Effector memory CD8-positive, alpha-beta T cell (primary cell): ENCODE measurements at regions not wholly inside any gene's neighbourhood (a gene's known extent, or its start where the extent isn't known, plus 50 kb on each side); places are given as distances from the start of the nearest gene placed in this dataset.

ENCODE experiments used
- ATAC-seq: fragments of 150-1000 bp; cut with Tn5 transposase; replicated peaks from 2 replicates; pipeline ENCODE4 v1.10.0; 2021; ENCODE audit warnings: mild to moderate bottlenecking, moderate library complexity
- DNase-seq, 3 experiments: peaks; one replicate each; pipeline ENCODE4 v3.0.0; 2021
- H3K27ac Mint-ChIP-seq, 2 donors: one replicate each; pipeline ENCODE4 v1.8.0; 2022; ENCODE audit warnings: mild to moderate bottlenecking in 2 of 2, mixed read lengths in 2 of 2, moderate library complexity in 2 of 2
- H3K27me3 Mint-ChIP-seq, 2 donors: one replicate each; pipeline ENCODE4 v1.8.0; 2022; ENCODE audit warnings: mixed read lengths in 2 of 2
- H3K36me3 Mint-ChIP-seq: one replicate; pipeline ENCODE4 v1.8.0; 2022; ENCODE audit warnings: mild to moderate bottlenecking, moderate library complexity, mixed read lengths; ENCODE audit not compliant: insufficient read depth
- H3K4me1 Mint-ChIP-seq, 2 donors: one replicate each; pipeline ENCODE4 v1.8.0; 2022; ENCODE audit warnings: low read depth in 2 of 2, mixed read lengths in 2 of 2
- H3K4me3 Mint-ChIP-seq, 2 donors: one replicate each; pipeline ENCODE4 v1.8.0; 2022; ENCODE audit warnings: mild to moderate bottlenecking in 2 of 2, mixed read lengths in 2 of 2, moderate library complexity in 2 of 2
- H3K9me3 Mint-ChIP-seq, 2 donors: one replicate each; pipeline ENCODE4 v1.8.0; 2022; ENCODE audit warnings: mixed read lengths in 2 of 2

DNA sequence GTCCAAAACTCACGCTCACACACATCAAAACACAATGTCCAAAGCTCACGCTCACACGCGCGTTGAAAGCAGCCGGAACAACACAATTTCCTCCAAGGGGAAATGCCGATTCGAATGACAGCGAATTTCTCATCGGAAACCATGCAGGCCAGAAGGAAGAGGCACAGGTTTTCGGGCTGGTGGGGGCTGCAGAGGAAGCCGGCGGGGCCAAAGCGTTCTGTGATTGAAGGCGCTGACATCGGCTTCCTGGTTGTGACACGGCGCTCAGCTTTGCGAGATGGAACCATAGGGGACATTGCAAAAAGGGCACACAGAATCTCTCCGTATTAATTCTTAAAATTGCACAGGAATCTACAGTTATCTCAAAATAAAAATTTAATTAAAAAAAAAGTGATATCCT, 61.3 kb downstream of the FOXL3 start:
- ATAC-seq (peak; percentile 86), DNase-seq (peak; percentile 50 to 57 (median 55))
- Mint-ChIP-seq H3K27me3 (no peaks in the 10 kb centered on the region), H3K9me3 (peaks cover 0 to 8% of the 10 kb centered on the region in 2 donors), H3K4me3 (no peak overlapping the region), H3K36me3 (peaks cover 3% of the 10 kb centered on the region), H3K4me1 (peaks cover 13 to 15% of the 10 kb centered on the region in 2 donors), H3K27ac (no peak overlapping the region)

- Mint-ChIP-seq H3K36me3 (peaks cover 3% of the 10 kb centered on the region), H3K4me3 (no peak overlapping the region), H3K4me1 (peaks cover 13 to 15% of the 10 kb centered on the region in 2 donors), H3K9me3 (peaks cover 0 to 4% of the 10 kb centered on the region in 2 donors), H3K27me3 (no peaks in the 10 kb centered on the region), H3K27ac (no peak overlapping the region)
- DNase-seq (peak; percentile 17 to 26 (median 19)), ATAC-seq (peak; percentile 73)
Measured at GRCh38 chr7:351681-352480, 61.9 kb downstream of the FOXL3 start.

DNA sequence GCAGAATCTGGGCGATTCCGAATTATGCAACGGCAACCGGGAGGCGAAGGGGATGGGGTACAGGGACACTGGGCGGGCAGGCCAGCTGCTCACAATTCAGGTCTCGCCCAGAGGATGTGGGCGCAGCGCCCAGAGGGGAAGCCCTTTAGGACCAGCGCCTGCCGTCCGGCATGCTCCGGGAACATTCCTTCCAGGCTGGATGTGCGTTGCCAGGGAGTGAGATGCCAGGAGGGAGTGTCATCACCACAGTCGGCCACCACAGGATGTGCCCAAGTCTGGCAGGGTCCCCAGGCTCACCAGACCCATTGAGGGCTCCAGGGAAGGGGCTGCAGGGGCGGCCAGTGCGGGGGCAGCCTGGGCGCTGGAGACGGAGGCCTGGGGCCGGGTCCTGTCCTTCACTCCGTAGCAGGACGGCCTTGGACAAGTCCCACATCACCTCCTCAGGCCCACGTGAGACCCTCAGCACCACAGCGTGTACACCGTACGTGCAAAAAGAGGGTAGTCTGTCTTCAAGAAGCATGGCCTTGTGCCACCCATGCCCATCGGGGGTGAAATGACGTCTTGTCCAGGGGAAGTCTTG, 63.9 kb downstream of the FOXL3 start:
- Mint-ChIP-seq H3K27ac (no peak overlapping the region), H3K9me3 (no peaks in the 10 kb centered on the region), H3K36me3 (peaks cover 3% of the 10 kb centered on the region), H3K27me3 (no peaks in the 10 kb centered on the region), H3K4me1 (peaks cover 13 to 15% of the 10 kb centered on the region in 2 donors), H3K4me3 (no peak overlapping the region)
- DNase-seq (no peak), ATAC-seq (no peak)

GRCh38 chr7:354597-355470, 64.9 kb downstream of the FOXL3 start:
- no peaks in the 10 kb centered on the region for H3K27me3 Mint-ChIP-seq
- no peak overlapping the region for H3K27ac Mint-ChIP-seq
- H3K36me3 Mint-ChIP-seq = peaks cover 3% of the 10 kb centered on the region
- ATAC-seq = no peak
- peaks cover 12 to 13% of the 10 kb centered on the region in 2 donors for H3K4me1 Mint-ChIP-seq
- H3K4me3 Mint-ChIP-seq = no peak overlapping the region
- no peak for DNase-seq
- H3K9me3 Mint-ChIP-seq = no peaks in the 10 kb centered on the region

DNA sequence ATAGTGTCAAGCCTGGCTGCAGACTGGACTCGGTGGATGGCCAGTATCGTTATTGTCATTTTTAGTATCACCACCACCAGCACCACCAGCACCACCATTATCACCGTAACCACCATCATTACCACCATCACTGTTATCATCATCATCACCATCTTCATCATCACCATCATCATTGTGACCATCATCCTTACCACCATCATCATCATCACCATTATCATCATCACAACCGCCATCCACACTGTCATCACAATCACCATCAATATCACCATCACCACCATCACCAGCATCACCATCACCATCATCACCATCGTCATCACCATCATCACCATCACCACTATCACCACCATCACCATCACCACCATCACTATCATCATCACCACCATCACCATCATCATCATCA, 65.6 kb downstream of the FOXL3 start:
- peaks cover 3% of the 10 kb centered on the region for H3K36me3 Mint-ChIP-seq
- no peaks in the 10 kb centered on the region for H3K27me3 Mint-ChIP-seq
- ATAC-seq (no peak), DNase-seq (no peak)
- H3K9me3 Mint-ChIP-seq = no peaks in the 10 kb centered on the region
- peaks cover 12 to 18% of the 10 kb centered on the region in 2 donors for H3K4me1 Mint-ChIP-seq
- no peak overlapping the region for H3K4me3 Mint-ChIP-seq
- H3K27ac Mint-ChIP-seq = no peak overlapping the region

GRCh38 chr7:356087-356486, 66.1 kb downstream of the FOXL3 start:
- no peak overlapping the region for H3K27ac Mint-ChIP-seq
- DNase-seq (no peak), ATAC-seq (no peak)
- peaks cover 12 to 18% of the 10 kb centered on the region in 2 donors for H3K4me1 Mint-ChIP-seq
- peaks cover 3% of the 10 kb centered on the region for H3K36me3 Mint-ChIP-seq
- H3K9me3 Mint-ChIP-seq = no peaks in the 10 kb centered on the region
- no peak overlapping the region for H3K4me3 Mint-ChIP-seq
- no peaks in the 10 kb centered on the region for H3K27me3 Mint-ChIP-seq

GRCh38 chr7:356691-357462, 66.9 kb downstream of the FOXL3 start:
- Mint-ChIP-seq H3K27me3 (peaks cover 0 to 3% of the 10 kb centered on the region in 2 donors), H3K4me3 (no peak overlapping the region), H3K4me1 (peaks cover 10 to 16% of the 10 kb centered on the region in 2 donors), H3K36me3 (peaks cover 1% of the 10 kb centered on the region), H3K27ac (no peak overlapping the region), H3K9me3 (no peaks in the 10 kb centered on the region)
- ATAC-seq (no peak), DNase-seq (no peak)

- no peaks in the 10 kb centered on the region for H3K9me3 Mint-ChIP-seq
- no peak for ATAC-seq
- no peak overlapping the region for H3K4me3 Mint-ChIP-seq
- peak overlapping the region in 1 of 2 donors; percentile 10 for H3K27ac Mint-ChIP-seq
- H3K36me3 Mint-ChIP-seq = no peaks in the 10 kb centered on the region
- no peak for DNase-seq
- peaks cover 10 to 16% of the 10 kb centered on the region in 2 donors for H3K4me1 Mint-ChIP-seq
- H3K27me3 Mint-ChIP-seq = peaks cover 0 to 6% of the 10 kb centered on the region in 2 donors
Measured at GRCh38 chr7:357531-358209, 67.7 kb downstream of the FOXL3 start.

DNA sequence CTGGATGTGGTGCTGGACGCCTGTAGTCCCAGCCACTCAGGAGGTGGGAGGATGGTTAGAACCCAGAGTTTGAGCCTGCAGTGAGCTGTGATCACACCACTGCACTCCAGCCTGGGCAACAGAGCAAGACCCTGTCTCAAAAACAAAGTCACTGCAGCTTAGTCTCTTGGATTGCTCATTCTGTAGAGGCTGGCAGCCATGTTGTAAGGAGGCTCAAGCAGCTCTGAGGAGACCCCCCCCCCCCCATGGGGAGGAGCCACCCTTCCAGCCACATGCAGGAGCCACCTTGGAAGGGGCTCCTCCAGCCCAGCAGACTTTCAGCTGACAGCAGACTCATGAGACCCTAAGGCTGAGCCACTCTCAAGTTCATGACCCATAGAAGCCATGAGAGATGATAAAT, 68.4 kb downstream of the FOXL3 start:
- Mint-ChIP-seq H3K4me3 (no peak overlapping the region), H3K9me3 (no peaks in the 10 kb centered on the region), H3K36me3 (no peaks in the 10 kb centered on the region), H3K4me1 (peaks cover 12 to 18% of the 10 kb centered on the region in 2 donors), H3K27me3 (peaks cover 0 to 6% of the 10 kb centered on the region in 2 donors), H3K27ac (peak overlapping the region in 1 of 2 donors; percentile 10)
- no peak for DNase-seq
- no peak for ATAC-seq

DNA sequence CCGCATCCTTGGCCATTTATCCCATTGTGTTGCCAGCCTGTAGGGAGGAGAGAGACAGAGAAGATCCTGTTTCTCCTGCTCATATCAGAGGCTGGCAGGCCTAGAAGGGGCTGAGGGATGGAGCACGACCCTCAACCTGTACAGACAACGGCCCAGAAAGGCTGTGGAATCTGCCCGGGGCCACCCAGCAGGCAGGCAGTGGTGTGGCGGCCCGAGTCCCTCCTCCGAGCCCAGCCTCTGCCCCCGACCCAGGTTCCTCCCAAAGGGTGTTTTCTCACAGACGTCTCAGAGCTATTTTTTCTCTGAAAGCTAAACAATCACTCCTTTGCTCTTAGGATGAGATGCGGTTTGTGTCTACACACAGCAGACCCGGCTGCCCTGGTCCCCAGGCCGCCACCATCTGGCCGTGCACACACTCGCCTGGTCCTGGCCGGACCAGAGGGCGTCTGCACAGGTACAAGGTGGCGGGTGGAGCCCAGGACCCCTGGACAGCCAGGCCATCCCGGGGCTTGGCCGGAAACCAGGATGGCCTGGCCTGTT, 69.3 kb downstream of the FOXL3 start:
- ATAC-seq (no peak), DNase-seq (no peak)
- H3K4me3 Mint-ChIP-seq = no peak overlapping the region
- H3K9me3 Mint-ChIP-seq = no peaks in the 10 kb centered on the region
- H3K36me3 Mint-ChIP-seq = no peaks in the 10 kb centered on the region
- H3K4me1 Mint-ChIP-seq = peaks cover 17 to 27% of the 10 kb centered on the region in 2 donors
- H3K27ac Mint-ChIP-seq = no peak overlapping the region
- H3K27me3 Mint-ChIP-seq = peaks cover 0 to 6% of the 10 kb centered on the region in 2 donors

DNA sequence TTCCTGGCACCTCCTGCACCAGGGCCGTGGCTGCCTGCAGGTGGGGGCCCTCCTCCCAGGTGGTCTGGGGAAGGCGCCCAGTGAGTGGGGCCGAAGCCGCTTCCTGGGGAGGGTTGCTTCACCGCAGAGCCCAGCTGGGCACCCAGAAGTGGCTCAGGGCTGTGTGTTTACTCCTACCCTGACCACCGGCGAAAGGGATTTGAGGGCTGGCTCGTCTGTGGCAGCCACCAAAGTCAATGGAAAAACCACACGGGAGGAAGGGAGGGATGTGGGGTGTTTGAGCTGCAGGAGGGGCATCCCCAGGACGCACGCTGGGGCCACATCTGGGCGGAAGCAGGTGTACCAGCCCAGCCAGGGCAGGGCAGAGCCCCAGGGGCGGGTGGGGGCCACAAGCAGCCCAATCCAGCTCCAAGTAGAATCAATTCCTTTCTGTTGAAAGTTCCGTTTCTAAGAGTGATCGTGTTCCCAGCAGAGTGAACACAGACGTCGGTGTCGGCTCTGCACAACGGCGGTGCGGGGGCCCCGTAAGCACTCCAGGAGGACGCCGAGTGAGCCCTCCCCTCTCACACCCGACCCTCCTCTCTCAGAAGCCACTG, 69.9 kb downstream of the FOXL3 start:
- no peak for ATAC-seq
- DNase-seq = no peak
- H3K27me3 Mint-ChIP-seq = peaks cover 0 to 6% of the 10 kb centered on the region in 2 donors
- H3K27ac Mint-ChIP-seq = no peak overlapping the region
- peak overlapping the region; percentile 35 to 69 for H3K4me3 Mint-ChIP-seq
- no peaks in the 10 kb centered on the region for H3K36me3 Mint-ChIP-seq
- H3K9me3 Mint-ChIP-seq = no peaks in the 10 kb centered on the region
- peaks cover 17 to 31% of the 10 kb centered on the region in 2 donors for H3K4me1 Mint-ChIP-seq
